T follicular helper cell (primary cell): ENCODE measurements at regions not wholly inside any gene's neighbourhood (a gene's known extent, or its start where the extent isn't known, plus 50 kb on each side); places are given as distances from the start of the nearest gene placed in this dataset.
A peak's percentile ranks its signal among the peaks of the same experiment; 100 is the strongest.

Experiments
- DNase-seq: peaks from one replicate; pipeline ENCODE4 v3.0.0-alpha.2; 2020; ENCODE audit warnings: low read depth

GRCh38 chr12:62129291-62129690, 130.9 kb upstream of the USP15 start:
- no peak for DNase-seq

GRCh38 chr12:62130402-62130801, 129.8 kb upstream of the USP15 start:
- DNase-seq = no peak

GRCh38 chr12:62130834-62131552, 129.2 kb upstream of the USP15 start:
- DNase-seq = no peak

GRCh38 chr12:62133440-62133839, 126.8 kb upstream of the USP15 start:
- no peak for DNase-seq

GRCh38 chr12:62135553-62136200, 124.5 kb upstream of the USP15 start:
- DNase-seq = no peak

GRCh38 chr12:62136496-62136895, 123.7 kb upstream of the USP15 start:
- no peak for DNase-seq

- no peak for DNase-seq
Measured at GRCh38 chr12:62138527-62138926, 121.7 kb upstream of the USP15 start.

GRCh38 chr12:62146318-62146717, 113.9 kb upstream of the USP15 start:
- DNase-seq = no peak

- no peak for DNase-seq
Measured at GRCh38 chr12:62158013-62158412, 102.2 kb upstream of the USP15 start.

- no peak for DNase-seq
Measured at GRCh38 chr12:62158461-62159360, 101.5 kb upstream of the USP15 start.

GRCh38 chr12:62162214-62162613, 98.0 kb upstream of the USP15 start:
- DNase-seq = no peak

- no peak for DNase-seq
Measured at GRCh38 chr12:62163368-62163767, 96.8 kb upstream of the USP15 start.

GRCh38 chr12:62164036-62164435, 96.2 kb upstream of the USP15 start:
- no peak for DNase-seq

- DNase-seq = no peak
Measured at GRCh38 chr12:62166525-62166924, 93.7 kb upstream of the USP15 start.

- DNase-seq = no peak
Measured at GRCh38 chr12:62168411-62168810, 91.8 kb upstream of the USP15 start.

GRCh38 chr12:62170241-62170640, 90.0 kb upstream of the USP15 start:
- no peak for DNase-seq

GRCh38 chr12:62190689-62191490, 69.3 kb upstream of the USP15 start:
- no peak for DNase-seq

- DNase-seq = no peak
Measured at GRCh38 chr12:62191491-62192179, 68.6 kb upstream of the USP15 start.

GRCh38 chr12:62192180-62192902, 67.9 kb upstream of the USP15 start:
- peak; percentile 27 for DNase-seq

- no peak for DNase-seq
Measured at GRCh38 chr12:62192903-62193250, 67.3 kb upstream of the USP15 start.

GRCh38 chr12:62194031-62194430, 66.2 kb upstream of the USP15 start:
- DNase-seq = no peak
